ENCODE measurements at regions not wholly inside any gene's neighbourhood (a gene's known extent, or its start where the extent isn't known, plus 50 kb on each side); places are given as distances from the start of the nearest gene placed in this dataset.

DNA sequence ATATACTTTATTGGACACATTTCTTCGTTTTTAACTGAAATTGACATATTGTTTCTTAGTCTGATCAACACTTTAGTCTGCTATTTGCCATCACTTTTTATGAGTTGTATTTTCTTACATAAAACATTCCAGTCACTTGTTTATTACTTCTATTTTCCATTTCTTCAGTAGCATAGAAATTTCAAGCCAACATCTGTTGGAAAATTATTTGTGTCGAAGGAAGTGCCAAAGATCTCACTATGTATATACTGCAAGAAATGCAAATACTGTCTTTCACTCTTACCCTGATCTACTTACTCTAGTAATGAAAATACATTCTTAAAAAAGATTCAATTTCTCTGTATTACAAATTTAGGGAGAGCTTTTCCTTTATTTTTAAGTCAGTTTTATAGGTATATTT lies 105.9 kb downstream of the SLC17A6 start:
- TF ChIP-seq, protein P1, sequence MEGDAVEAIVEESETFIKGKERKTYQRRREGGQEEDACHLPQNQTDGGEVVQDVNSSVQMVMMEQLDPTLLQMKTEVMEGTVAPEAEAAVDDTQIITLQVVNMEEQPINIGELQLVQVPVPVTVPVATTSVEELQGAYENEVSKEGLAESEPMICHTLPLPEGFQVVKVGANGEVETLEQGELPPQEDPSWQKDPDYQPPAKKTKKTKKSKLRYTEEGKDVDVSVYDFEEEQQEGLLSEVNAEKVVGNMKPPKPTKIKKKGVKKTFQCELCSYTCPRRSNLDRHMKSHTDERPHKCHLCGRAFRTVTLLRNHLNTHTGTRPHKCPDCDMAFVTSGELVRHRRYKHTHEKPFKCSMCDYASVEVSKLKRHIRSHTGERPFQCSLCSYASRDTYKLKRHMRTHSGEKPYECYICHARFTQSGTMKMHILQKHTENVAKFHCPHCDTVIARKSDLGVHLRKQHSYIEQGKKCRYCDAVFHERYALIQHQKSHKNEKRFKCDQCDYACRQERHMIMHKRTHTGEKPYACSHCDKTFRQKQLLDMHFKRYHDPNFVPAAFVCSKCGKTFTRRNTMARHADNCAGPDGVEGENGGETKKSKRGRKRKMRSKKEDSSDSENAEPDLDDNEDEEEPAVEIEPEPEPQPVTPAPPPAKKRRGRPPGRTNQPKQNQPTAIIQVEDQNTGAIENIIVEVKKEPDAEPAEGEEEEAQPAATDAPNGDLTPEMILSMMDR (IDR thresholded peaks at IDR 0.05): no peak
- no peak for TF ChIP-seq POLR2A (IDR thresholded peaks at IDR 0.05)
